ENCODE measurements at regions not wholly inside any gene's neighbourhood (a gene's known extent, or its start where the extent isn't known, plus 50 kb on each side); places are given as distances from the start of the nearest gene placed in this dataset.
A peak's percentile ranks its signal among the peaks of the same experiment; 100 is the strongest.

DNA sequence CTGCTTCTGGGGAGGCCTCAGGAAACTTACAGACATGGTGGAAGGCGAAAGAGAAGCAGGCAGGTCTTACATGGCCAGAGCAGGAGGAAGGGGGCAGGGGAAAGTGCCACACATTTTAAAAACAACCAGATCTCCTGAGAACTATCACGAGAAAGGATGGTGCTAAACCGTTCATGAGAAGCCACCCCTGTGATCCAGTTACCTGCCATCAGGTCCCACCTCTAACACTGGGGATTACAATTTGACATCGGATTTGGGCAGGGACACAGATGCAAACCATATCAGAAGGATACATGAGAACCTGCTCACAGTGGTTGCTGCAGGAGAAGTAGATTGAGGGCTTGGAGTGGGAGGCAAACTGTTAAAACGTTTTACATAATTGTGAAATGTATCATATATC is 152.2 kb downstream of the ADAMTS15 start:
- no peaks in the 10 kb centered on the region for H3K27me3 ChIP-seq
- intact Hi-C loops (cut with DNase I): no loop called here

DNA sequence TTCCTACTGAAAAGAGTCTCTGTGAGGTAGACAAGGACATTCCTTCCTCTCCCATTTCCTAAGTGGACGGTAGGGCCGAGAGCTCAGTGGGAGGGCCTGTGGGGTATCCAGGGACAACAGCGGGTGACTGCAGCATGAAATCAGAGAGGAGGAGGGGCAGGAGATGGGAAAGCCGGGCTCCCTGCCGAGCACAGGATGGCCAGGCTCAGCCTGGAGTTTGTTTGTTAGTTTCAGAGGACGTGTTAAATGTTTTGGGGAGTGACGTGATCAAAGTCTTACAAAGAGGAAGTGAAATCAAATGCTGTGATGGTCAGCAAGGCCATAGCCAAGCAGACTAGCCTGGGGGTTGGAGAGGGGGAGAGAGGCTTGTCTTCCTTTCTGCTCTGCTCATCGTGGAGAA is 152.7 kb downstream of the ADAMTS15 start:
- no peaks in the 10 kb centered on the region for H3K27me3 ChIP-seq
- peak in 6 of 7 donors; percentile 27 to 76 (median 46) for DNase-seq
- H3K36me3 ChIP-seq (replicated peaks in 1 of 2): no peaks in the 10 kb centered on the region
- H3K4me1 ChIP-seq (replicated peaks in 1 of 2): no peaks in the 10 kb centered on the region
- no peak overlapping the region for H3K4me3 ChIP-seq
- TF ChIP-seq CTCF (IDR thresholded peaks at IDR 0.05) (no peak), POLR2A (IDR thresholded peaks at IDR 0.05) (no peak)
- intact Hi-C loops (cut with DNase I): no loop called here
- peak overlapping the region in 2 of 5 donors; percentile 38 to 66 for H3K27ac ChIP-seq
- WGBS, 4 donors: 30 to 42% (median 37%) methylated on average over 8 of the region's 8 CpGs
- H3K9me3 ChIP-seq (replicated peaks in 1 of 3): no peaks in the 10 kb centered on the region

More for the DNA sequence above, 152.2 kb downstream of the ADAMTS15 start:
- Histone ChIP-seq H3K27ac (peak overlapping the region in 2 of 5 donors; percentile 11 to 41), H3K4me3 (no peak overlapping the region), H3K9me3 (replicated peaks in 1 of 3) (no peaks in the 10 kb centered on the region), H3K36me3 (replicated peaks in 1 of 2) (no peaks in the 10 kb centered on the region), H3K4me1 (replicated peaks in 1 of 2) (no peaks in the 10 kb centered on the region)
- DNase-seq: no peak
- TF ChIP-seq POLR2A (IDR thresholded peaks at IDR 0.05): no peak
- no peak for TF ChIP-seq CTCF (IDR thresholded peaks at IDR 0.05)
- WGBS, 4 donors: 55 to 67% (median 60%) methylated on average over 5 of the region's 5 CpGs

- no peak overlapping the region for H3K4me3 ChIP-seq
- no peaks in the 10 kb centered on the region for H3K9me3 ChIP-seq (replicated peaks in 1 of 3)
- H3K27ac ChIP-seq: peak overlapping the region in 2 of 5 donors; percentile 38 to 66
- no peaks in the 10 kb centered on the region for H3K4me1 ChIP-seq (replicated peaks in 1 of 2)
- intact Hi-C loops (cut with DNase I): no loop called here
- TF ChIP-seq POLR2A (IDR thresholded peaks at IDR 0.05): no peak
- WGBS, 4 donors: 78 to 99% (median 87%) methylated on average over 5 to 16 of the region's 16 CpGs
- no peaks in the 10 kb centered on the region for H3K36me3 ChIP-seq (replicated peaks in 1 of 2)
- DNase-seq: no peak
- H3K27me3 ChIP-seq: no peaks in the 10 kb centered on the region
These were observed 153.5 kb downstream of the ADAMTS15 start for GRCh38 chr11:130601764-130602460.

DNA sequence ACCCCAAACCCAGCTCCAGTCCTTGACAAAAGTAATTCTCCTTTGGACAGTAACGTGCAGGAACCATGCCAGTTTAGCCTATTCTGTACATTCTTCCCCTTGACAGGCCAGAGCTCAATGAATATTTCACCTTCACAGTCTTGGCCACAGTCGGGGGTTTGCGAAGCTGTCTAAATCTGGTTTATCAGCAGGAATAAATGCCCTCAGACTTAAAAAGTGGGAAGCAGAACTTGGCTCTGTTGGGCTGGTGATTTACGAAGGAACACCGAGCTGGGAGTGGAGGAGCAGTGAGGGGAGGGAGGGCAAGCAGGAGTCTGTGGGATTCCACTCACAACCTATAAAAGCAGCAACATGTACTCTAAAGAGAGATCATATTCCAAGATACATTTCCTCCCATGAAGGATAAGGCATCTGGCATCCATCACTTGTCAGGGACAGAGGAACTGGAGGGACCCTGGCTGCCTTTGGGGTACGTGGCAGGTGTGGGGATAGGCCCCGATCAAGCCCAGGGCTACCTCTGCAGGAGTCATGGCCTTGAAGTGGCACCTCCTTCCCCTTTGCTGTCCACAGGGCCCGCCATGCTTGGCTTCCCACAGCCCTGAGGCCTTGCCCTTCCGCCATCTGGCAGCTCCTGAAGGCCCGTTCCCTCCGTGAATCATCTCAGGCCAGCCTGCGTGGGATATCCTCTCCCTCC is 154.3 kb downstream of the ADAMTS15 start:
- H3K4me1 ChIP-seq (replicated peaks in 1 of 2): no peaks in the 10 kb centered on the region

More for the DNA sequence above, 154.3 kb downstream of the ADAMTS15 start:
- Histone ChIP-seq H3K9me3 (replicated peaks in 1 of 3) (no peaks in the 10 kb centered on the region), H3K27ac (peak overlapping the region in 1 of 5 donors; percentile 49), H3K4me3 (no peak overlapping the region), H3K36me3 (replicated peaks in 1 of 2) (no peaks in the 10 kb centered on the region), H3K27me3 (no peaks in the 10 kb centered on the region)
- intact Hi-C loops (cut with DNase I): no loop called here
- DNase-seq: peak in 2 of 7 donors; percentile 38 to 47
- TF ChIP-seq CTCF (IDR thresholded peaks at IDR 0.05): no peak
- TF ChIP-seq POLR2A (IDR thresholded peaks at IDR 0.05): no peak
- WGBS, 4 donors: 59 to 71% (median 71%) methylated on average over 10 to 12 of the region's 12 CpGs
